HEK293 (cell line): ENCODE measurements at regions not wholly inside any gene's neighbourhood (a gene's known extent, or its start where the extent isn't known, plus 50 kb on each side); places are given as distances from the start of the nearest gene placed in this dataset.

Experiments used
- HOXA7 ChIP-seq: sonication (generic); formaldehyde crosslinking; IDR thresholded peaks from 2 replicates; pipeline ENCODE4 v1.8.1; 2022; ENCODE audit warnings: missing genetic modification reagents, borderline replicate concordance
- SP3 ChIP-seq: fragments of 450-650 bp; formaldehyde crosslinking; IDR thresholded peaks from 2 replicates; pipeline ENCODE4 v1.5.1; 2016; ENCODE audit warnings: missing biosample characterization, missing genetic modification characterization
- TCF7L2 ChIP-seq: IDR thresholded peaks from 2 replicates; pipeline ENCODE4 v1.6.1; 2011; ENCODE audit warnings: low read depth, mild to moderate bottlenecking, inconsistent platforms, low read length, moderate library complexity, borderline replicate concordance
- ZBTB48 ChIP-seq: fragments of 450-650 bp; formaldehyde crosslinking; IDR thresholded peaks from 2 replicates; pipeline ENCODE4 v1.5.1; 2016; ENCODE audit warnings: missing biosample characterization, missing genetic modification characterization
- ZFHX2 ChIP-seq: fragments of 450-650 bp; formaldehyde crosslinking; conservative IDR thresholded peaks from 2 replicates; pipeline ENCODE4 v1.5.1; 2016; ENCODE audit warnings: missing biosample characterization, missing genetic modification characterization
- ZNF274 ChIP-seq, 2 experiments: fragments of 200-500 bp in 1 of 2; fragments of 450-650 bp in 1 of 2; sonication (Bioruptor generic) in 1 of 2; formaldehyde crosslinking in 1 of 2; IDR thresholded peaks; 2 replicates each; pipeline versions ENCODE4 v1.5.1 to v1.6.1; 2014 to 2016; ENCODE audit warnings: borderline replicate concordance in 1 of 2, inconsistent platforms in 1 of 2, low read length in 1 of 2, missing biosample characterization in 1 of 2, missing genetic modification characterization in 1 of 2
- ZNF558 ChIP-seq: fragments of 450-650 bp; formaldehyde crosslinking; IDR thresholded peaks from 2 replicates; pipeline ENCODE4 v1.5.1; 2016; ENCODE audit warnings: missing biosample characterization, missing genetic modification characterization
- TF ChIP-seq, protein P1 (sequence below): fragments of 450-650 bp; formaldehyde crosslinking; IDR thresholded peaks from 2 replicates; pipeline ENCODE4 v1.5.1; 2016; ENCODE audit warnings: missing biosample characterization, missing genetic modification characterization

DNA sequence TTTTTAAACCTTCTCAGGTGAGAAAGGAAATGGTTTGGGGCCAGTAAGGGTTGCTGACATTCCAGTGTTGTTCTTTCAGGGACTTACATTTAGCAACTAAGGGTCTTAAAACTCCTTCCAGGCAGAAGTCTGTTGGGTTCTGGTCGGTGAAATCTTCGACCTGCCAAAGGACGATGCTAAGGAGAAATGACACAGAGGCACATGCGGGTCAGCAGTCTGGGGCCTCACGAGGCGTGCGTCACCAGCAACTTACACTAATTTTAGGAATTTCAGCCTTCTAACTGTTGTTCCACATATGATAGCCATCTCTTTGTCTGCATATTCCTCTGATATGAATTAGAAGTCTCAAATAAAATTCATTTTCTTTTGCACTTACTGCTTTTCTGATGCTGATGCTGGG is 64.1 kb upstream of the TMEM108 start:
- no peak for TF ChIP-seq TCF7L2
- TF ChIP-seq HOXA7 (CRISPR knock-in tag) = no peak
- TF ChIP-seq, protein P1, sequence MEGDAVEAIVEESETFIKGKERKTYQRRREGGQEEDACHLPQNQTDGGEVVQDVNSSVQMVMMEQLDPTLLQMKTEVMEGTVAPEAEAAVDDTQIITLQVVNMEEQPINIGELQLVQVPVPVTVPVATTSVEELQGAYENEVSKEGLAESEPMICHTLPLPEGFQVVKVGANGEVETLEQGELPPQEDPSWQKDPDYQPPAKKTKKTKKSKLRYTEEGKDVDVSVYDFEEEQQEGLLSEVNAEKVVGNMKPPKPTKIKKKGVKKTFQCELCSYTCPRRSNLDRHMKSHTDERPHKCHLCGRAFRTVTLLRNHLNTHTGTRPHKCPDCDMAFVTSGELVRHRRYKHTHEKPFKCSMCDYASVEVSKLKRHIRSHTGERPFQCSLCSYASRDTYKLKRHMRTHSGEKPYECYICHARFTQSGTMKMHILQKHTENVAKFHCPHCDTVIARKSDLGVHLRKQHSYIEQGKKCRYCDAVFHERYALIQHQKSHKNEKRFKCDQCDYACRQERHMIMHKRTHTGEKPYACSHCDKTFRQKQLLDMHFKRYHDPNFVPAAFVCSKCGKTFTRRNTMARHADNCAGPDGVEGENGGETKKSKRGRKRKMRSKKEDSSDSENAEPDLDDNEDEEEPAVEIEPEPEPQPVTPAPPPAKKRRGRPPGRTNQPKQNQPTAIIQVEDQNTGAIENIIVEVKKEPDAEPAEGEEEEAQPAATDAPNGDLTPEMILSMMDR = no peak
- no peak for TF ChIP-seq ZFHX2 (tag by site-specific recombination)
- no peak for TF ChIP-seq ZNF274 (IDR thresholded peaks at IDR 0.05; ENCODE audit: low read length)
- TF ChIP-seq ZNF274 (tag by site-specific recombination; IDR thresholded peaks at IDR 0.05; ENCODE audit: borderline replicate concordance) = no peak
- no peak for TF ChIP-seq ZBTB48
- no peak for TF ChIP-seq SP3 (tag by site-specific recombination)
- TF ChIP-seq ZNF558 (tag by site-specific recombination) = no peak
